ENCODE measurements at regions not wholly inside any gene's neighbourhood (a gene's known extent, or its start where the extent isn't known, plus 50 kb on each side); places are given as distances from the start of the nearest gene placed in this dataset.
"Not testable (repeated sequence)": the region's sequence is repeated elsewhere in the genome, so short reads cannot be mapped to it uniquely, and the experiment has no call there.

GRCh38 chr13:80865329-80865728 lies 524.4 kb upstream of the SPRY2 start:
- DNase-seq: no peak

- DNase-seq: no peak
Observed at GRCh38 chr13:80862456-80862855, 521.5 kb upstream of the SPRY2 start.

GRCh38 chr13:80860845-80861244 lies 519.9 kb upstream of the SPRY2 start:
- no peak for DNase-seq

DNA sequence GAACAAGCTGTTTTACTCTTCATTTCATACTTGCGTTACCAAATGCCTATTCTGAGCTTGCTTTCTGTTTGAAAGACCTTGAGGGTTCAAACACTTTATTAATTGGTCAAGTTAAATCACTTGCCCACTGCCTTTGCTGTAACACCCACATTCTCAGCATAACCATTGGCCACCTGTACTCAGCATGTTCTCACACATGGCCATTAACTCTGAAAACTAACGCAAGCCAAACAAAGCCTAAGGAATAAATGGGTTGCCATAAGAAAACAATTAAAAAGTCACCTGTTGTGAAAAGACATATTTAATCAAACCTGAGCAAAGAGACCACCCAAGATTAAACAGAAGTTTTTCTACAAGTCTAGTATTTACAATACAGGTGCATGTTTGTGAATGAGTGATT lies 517.2 kb upstream of the SPRY2 start:
- DNase-seq: no peak

GRCh38 chr13:80857321-80857720 lies 516.4 kb upstream of the SPRY2 start:
- no peak for DNase-seq

GRCh38 chr13:80850771-80851170 lies 509.8 kb upstream of the SPRY2 start:
- DNase-seq: no peak

DNA sequence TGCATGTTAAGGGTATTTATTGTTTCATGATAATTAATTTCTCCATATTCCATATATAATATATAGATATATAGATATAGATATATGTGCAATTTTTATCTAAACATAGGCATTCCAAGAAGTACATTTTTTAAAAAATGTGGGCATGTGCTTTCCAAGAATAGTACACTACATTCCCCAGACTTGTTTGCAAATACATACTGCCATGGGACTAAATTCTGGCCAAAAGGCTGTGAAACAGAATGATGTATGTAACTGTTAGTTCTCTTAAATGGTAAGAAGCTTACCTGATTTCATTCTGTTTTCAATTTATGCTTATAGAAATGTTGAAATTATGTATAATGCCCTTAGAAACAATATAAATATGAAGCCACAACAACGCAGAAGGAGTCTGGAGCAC lies 503.2 kb upstream of the SPRY2 start:
- DNase-seq: no peak

- no peak for DNase-seq
Observed at GRCh38 chr13:80841414-80841813, 500.5 kb upstream of the SPRY2 start.

DNA sequence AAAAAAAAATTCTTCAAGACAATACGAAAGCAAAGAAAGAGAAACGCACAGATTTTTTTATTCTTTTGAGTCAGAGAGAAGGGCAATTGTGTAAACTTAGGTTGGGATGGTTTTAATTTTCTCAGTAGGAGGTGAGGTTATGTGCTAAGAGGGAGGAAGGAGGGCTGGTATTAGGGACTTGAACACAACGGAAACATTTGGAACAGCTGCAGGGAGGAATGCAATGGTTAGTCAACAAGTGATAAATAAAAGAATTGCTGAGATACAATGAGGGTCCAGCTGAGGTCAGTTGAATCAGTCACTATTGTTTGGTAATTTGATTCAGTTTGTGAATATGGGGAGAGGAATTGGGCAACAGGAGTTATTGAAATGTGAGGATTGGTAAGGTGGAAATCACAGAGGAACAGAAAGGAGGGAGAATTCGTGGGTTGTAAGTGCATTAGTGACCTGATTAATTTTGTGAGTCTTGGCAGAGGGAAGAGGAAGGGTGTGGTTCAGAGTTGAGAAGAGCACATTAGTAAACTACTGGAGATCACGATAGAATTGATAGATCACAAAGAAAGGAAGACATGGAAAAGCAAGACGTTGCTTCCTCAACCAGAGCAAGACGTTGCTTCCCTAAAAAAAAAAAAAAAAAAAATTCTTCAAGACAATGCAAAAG lies 499.5 kb upstream of the SPRY2 start:
- DNase-seq: no peak

DNA sequence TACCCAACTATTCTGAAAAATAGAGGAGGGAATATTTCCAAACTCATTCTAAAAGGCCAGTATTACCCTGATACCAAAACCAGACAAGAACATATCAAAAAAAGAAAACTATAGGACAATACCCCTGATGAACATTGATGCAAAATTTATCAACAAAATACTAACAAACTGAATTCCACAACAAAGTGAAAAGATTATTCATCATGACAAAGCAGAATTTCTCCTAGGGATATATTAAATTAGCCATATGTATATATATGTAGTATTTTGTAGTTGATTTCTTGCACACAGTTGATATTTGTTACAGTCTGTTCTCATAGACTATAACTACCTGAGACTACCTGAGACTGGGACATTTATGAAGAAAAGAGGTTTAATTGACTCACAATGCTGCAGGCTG lies 495.0 kb upstream of the SPRY2 start:
- no peak for DNase-seq

GRCh38 chr13:80830431-80830830 lies 489.5 kb upstream of the SPRY2 start:
- no peak for DNase-seq

- no peak for DNase-seq
Observed at GRCh38 chr13:80828759-80829158, 487.8 kb upstream of the SPRY2 start.

DNA sequence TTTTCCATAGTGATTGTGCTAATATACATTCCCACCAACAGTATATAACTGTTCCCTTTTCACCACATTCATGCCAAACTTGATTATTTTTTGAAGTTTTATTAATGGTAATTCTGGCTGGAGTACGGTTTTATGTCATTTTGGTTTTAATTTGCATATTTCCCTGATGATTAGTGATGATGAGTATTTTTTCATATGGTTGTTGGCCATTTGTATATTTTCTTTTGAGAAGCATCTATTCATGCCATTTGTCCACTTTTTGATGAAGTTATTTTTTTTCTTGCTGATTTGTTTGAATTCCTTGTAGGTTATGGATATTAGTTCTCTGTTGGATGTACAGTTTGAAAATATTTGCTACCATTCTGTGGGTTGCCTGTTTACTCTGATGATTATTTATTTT lies 484.4 kb upstream of the SPRY2 start:
- DNase-seq: no peak

GRCh38 chr13:80824229-80824628 lies 483.3 kb upstream of the SPRY2 start:
- DNase-seq: no peak

DNA sequence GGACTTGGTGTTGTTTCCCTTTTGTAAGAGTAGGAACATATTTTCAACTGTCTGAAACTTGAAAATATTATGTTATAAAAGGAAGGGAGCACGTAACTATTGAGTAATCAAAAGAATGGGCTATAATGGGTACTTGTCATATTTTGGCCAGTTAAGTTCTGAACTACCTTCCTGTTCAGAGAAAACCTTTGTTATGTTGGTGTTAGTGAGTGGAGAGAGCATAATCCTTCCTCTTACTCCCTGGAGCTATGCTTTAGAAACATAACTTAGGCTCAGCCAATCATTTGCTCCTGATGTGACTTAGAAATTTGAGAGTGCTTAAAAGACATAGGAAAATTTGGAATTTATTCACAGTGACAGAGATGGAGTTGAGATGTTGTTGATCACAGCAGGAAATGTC lies 482.5 kb upstream of the SPRY2 start:
- no peak for DNase-seq

DNA sequence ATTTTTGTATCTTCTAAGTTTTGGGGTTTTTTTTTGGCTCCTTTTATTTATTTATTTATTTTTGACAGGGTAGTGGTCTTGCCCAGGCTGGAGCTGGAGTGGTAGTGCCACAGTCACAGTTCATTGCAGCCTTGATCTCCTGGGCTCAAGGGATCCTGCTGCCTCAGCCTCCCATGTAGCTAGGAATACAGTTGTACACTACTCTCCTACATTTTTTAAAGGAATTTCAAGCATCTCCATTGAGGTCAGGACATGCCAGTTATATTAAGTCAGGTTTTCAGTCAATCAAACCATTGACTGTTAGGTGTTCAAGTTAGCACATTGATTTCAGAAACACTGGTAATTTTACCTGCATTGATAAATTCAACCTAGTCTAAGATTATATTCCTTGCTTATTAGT lies 480.5 kb upstream of the SPRY2 start:
- DNase-seq: no peak

- DNase-seq: no peak
Observed at GRCh38 chr13:80817979-80818378, 477.1 kb upstream of the SPRY2 start.

- DNase-seq: no peak
Observed at GRCh38 chr13:80814541-80814940, 473.6 kb upstream of the SPRY2 start.

DNA sequence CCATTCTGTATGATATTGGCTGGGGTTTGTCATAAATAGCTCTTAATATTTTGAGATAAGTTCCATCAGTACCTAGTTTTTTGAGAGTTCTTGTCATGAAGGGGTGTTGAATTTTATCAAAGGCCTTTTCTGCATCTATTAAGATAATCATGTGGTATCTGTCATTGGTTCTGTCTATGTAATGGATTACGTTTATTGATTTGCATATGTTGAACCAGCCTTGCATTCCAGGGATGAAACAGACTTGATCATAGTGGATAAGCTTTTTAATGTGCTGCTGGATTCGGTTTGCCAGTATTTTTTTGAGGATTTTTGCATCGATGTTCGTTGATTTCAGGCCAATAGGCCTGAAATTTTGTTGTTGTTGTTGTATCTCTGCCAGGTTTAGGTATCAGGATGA lies 469.4 kb upstream of the SPRY2 start:
- DNase-seq: not testable (repeated sequence)

DNA sequence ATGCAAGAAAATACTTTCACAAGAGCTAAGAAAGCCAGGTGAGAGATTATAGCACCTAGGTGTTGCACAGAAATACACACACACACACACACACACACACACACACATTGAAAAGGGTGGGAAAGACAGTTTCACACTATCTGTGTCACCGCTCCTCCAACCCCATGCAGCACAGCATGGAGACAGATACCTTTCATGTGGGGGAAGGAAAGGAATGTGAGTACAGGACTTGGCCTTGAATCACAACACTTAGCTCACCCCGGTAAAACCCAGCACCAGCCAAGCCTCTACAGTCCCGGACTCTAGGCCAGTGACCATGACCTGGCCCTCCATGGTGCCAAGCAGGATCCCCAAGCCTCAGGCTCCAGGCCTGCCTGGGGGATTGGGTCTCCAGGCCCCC lies 462.0 kb upstream of the SPRY2 start:
- DNase-seq: no peak

DNA sequence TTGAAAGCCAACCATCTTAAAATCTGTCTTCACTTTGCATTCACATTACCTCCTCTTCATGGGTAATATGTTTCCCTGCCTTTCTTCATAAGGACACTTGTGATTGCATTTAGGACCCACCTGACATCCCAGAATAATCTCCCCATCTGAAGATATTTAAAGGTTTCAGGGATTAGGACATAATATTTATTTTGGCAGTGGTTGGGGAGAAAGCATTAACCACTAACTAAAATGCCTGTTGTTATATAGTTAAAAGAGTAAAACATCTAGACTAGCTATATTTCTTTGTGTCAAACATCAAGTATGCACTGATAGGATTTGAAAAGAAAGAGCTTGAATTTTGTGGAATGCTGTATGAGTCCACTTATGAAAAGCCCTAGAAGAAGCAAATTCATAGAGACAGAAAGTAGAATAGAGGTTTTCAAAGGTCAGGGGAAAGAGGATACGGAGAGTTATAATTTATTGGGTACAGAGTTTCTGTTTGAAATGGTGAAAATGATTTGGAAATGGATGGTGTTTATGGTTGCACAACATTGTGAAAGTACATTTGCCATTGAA lies 457.7 kb upstream of the SPRY2 start:
- DNase-seq: no peak

- no peak for DNase-seq
Observed at GRCh38 chr13:80787604-80788003, 446.7 kb upstream of the SPRY2 start.

GRCh38 chr13:80783926-80784565 lies 443.1 kb upstream of the SPRY2 start:
- DNase-seq: no peak

Measured in nucleus accumbens (tissue), 56 donors.